ENCODE measurements at regions not wholly inside any gene's neighbourhood (a gene's known extent, or its start where the extent isn't known, plus 50 kb on each side); places are given as distances from the start of the nearest gene placed in this dataset.
"Not testable (repeated sequence)": the region's sequence is repeated elsewhere in the genome, so short reads cannot be mapped to it uniquely, and the experiment has no call there.

GRCh38 chr6:76771059-76771634, 692.1 kb downstream of the HTR1B start:
- no peak for DNase-seq

DNA sequence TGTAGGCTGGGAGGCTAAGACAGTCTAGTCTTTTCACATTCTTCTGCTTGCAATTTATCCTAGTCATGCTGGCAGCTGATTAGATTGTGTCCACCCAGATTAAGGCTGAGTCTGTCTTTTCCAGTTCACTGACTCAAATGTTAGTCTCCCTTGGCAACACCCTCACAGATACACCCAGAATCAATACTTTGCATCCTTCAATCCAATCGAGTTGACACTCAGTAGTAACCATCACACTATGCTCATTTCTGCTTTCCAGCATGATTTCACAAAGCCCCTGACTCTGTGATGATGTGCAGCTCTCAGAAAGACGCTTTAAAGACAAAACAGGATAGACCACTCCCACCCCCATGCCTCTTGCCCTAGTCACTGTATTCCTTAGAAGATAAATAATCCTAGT, 693.0 kb downstream of the HTR1B start:
- no peak for DNase-seq

DNA sequence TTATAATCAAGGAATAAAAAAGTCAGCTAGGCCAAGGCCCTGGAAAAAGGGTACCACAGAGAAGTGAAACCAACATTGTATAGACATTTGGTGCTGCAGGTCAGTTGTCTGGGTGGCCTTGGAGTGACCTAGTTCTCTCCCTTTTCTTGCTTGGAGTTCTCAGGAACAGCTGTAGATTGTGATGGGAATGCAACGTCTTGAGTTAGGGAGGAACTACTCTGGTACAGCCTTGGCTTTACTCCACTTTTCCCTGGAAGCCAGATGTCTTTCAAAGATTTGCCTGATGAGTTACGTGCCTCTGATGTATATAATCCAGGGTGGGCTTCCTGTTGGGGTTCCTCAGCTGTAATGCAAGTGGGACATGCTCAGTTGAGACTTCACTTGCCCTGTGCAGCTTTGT, 694.7 kb downstream of the HTR1B start:
- DNase-seq: no peak

DNA sequence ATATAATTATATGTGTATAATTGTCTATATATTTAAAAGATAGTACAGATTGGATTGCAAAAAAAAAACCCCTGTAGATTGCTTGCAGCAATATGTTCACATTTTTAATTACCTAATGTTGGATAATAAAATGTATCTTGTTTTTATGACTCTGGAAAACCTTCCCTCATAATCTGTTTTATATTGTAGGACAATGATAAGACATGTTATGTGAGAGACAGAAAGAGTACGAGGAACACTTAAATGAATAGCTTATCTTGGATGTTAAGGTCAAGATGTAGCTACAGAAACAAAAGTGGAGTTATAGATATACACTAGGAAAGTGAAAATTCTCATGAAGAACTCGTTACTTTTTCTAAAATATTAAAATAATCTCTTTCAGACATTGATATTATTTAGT, 691.6 kb upstream of the IMPG1 start:
- DNase-seq: no peak

GRCh38 chr6:76752841-76753240, 680.4 kb upstream of the IMPG1 start:
- no peak for DNase-seq

GRCh38 chr6:76745388-76745787, 672.9 kb upstream of the IMPG1 start:
- DNase-seq: not testable (repeated sequence)

- not testable (repeated sequence) for DNase-seq
These were observed 671.8 kb upstream of the IMPG1 start for GRCh38 chr6:76744151-76744720.

GRCh38 chr6:76742919-76743318, 670.5 kb upstream of the IMPG1 start:
- no peak for DNase-seq

DNA sequence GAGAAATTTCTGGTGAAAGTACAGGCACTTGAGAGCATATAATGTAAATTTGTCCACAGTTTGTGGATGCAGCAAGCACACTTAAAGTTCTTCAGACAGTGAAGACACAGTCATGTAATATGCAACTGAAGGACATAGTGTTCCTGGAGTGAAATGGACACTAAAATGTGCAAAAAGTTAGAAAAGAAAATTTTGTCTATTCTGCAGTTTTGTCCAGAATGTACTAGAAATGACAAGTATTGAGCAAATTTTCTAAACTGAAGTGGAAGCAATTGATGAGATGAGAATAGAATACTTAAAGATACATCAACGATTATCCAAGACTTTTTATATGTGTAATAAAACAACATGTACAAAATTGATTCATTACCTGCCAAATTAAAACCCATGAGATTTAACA, 647.0 kb upstream of the IMPG1 start:
- DNase-seq: no peak

GRCh38 chr6:76708641-76709331, 636.3 kb upstream of the IMPG1 start:
- no peak for DNase-seq

DNA sequence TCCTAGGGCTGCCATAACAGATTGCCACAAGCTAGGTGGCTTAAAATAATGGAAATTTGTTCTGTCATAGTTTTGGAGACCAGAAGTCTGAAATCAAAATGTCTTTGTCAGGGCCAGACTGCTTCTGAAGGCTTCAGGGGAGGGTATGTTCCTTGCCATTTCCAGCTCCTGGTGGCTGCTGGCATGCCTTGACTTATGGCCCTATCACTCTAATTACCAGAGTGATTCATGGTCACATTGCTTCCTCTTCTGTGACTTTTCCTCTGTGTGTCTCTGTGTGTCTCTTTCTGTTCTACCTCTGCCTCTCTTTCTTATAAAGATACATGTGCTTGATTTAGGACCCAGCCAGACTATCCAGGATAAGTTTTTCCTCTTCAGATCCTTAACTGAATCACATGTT, 635.2 kb upstream of the IMPG1 start:
- DNase-seq: no peak

DNA sequence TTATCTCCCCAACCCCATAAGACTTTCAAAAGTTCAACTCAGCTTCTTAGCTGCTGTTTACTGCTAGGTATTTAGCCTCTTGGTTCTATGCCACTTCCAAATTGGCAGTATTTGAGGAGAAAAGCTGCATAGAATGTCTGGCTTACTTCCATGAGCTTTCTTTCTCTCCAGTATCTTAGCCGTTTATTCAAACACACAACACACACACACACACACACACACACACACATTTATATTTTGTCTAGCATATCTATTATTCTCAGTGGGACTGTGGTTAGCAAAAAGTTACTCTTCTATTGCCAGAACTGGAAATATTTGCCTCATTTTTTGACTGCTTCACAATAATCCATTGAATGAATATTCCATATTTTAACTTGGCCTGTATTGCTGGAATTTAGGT, 634.2 kb upstream of the IMPG1 start:
- DNase-seq: no peak

DNA sequence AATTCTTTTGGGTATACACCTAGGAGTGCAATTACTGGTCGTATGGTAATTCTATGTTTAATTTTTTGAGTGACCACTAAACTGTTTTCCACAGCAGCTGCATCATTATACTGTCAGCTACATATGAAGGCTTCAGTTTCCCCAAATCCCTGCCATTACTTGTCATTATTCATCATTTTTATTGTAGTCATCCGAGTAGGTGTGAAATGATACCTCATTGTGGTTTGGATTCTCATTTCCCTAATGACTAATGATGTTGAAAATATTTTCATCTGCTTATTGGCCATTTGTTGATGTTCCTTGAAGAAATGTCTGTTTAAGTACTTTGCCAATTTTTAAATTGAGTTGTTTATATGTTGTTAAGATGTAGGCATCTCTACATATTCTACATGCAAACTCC, 633.6 kb upstream of the IMPG1 start:
- no peak for DNase-seq

- DNase-seq: no peak
These were observed 631.3 kb upstream of the IMPG1 start for GRCh38 chr6:76703786-76704185.

DNA sequence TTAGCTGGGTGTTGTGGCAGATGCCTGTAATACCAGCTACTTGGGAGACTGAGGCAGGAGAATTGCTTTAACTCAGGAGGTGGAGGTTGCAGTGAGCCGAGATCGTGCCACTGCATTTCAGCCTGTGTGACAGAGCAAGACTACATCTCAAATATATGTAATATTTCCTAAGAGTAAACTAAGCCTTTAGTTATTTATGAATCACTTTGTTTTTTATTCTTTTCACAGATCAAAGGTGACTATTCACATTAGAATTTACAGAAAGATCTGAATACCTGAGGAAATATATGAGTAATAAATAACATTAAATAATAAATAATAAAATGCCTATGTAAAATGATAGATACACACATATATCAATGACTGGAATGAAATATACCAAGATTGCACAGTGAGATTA, 630.8 kb upstream of the IMPG1 start:
- DNase-seq: no peak

DNA sequence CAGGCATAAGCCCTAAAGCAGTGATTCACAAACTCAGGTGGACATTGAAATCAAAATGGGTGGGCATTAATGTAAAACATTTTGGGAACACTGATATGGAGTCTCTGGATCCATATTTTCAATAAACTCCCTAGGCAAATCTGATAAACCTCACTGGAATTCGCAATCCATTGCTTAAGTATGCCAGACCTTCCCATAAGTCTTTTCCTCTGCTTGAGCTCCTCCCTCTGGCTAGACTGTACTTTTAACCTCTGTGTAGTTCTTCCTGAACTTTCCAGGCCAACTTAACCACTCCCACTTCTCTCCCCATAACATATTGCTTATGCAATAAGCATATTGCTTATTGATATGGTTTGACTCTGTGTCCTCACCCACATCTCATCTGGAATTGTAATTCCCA, 629.7 kb upstream of the IMPG1 start:
- no peak for DNase-seq

DNA sequence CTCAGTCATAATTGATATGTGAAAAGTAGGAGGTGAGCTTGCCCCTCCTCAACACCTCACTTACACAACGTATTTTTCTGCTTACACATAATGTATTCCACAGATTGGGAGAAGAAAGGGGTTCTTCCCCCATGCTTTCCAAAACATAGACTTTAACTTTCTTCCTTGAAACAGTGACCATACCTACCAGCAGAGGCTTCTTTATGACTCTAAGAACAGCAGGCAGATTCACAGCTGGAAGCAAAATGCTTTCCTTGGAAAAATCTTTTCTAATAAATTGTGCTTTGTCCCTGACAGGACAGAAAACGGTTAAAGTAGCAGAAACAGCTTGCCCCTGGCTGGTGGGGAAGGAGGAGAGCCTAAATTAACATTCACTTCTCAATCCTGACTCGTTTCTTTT, 629.1 kb upstream of the IMPG1 start:
- no peak for DNase-seq

DNA sequence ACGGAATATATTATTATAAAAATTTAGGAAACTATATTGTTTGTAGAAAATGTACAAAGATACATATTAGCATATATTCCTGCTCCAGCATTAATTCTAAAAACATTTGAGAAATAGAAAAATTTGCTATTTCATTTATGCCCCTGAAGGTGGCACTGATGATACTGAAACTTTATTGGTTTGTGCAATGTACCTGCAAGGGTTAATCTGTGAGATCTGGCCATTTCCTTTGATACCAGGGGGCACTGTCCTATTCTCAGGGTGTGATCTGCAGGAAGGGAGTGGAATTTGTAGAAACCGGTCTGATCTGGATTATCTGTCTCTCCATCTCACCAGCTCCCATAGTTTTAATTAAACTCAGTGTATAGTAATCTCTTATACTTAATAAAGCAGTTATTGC, 625.1 kb upstream of the IMPG1 start:
- no peak for DNase-seq

DNA sequence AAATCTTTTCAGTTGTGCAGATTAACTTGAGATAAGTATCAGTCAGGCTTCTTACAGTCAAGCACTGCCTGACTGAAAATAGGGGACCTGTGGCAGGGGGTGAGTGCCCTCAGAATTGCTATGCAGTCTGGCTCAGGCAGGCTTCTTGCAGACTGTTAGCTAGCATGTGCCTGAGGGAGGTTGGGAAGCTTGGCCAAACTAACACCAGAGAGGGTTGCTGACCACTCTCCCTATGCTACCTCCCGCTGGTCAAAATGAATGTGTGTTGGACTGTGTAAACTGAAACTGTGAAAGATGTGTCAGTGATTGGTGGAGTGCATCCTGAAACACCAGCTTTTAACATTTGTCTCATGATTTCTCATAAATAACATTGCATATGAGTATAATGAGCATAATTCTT, 622.3 kb upstream of the IMPG1 start:
- no peak for DNase-seq

DNA sequence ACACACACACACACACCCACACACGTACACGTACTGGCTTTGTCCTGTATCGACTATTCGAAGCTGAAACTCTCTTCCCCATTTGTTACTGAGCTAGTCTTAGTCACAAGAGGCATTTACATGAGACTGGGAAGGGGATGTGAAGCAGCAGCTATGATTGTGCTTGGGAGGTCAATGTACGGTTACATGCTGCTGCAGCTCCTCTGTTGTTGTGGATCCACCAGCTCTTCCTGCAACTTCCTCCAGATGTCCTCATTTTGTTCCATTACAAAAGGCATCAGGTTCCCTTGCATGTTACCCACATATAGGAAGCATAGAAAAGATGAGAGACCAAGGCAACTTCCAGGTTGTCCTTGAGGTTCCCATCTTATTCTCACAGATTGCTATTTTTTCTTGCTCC, 612.4 kb upstream of the IMPG1 start:
- DNase-seq: no peak

- no peak for DNase-seq
These were observed 611.5 kb upstream of the IMPG1 start for GRCh38 chr6:76683985-76684384.

- no peak for DNase-seq
These were observed 610.4 kb upstream of the IMPG1 start for GRCh38 chr6:76682842-76683241.

DNA sequence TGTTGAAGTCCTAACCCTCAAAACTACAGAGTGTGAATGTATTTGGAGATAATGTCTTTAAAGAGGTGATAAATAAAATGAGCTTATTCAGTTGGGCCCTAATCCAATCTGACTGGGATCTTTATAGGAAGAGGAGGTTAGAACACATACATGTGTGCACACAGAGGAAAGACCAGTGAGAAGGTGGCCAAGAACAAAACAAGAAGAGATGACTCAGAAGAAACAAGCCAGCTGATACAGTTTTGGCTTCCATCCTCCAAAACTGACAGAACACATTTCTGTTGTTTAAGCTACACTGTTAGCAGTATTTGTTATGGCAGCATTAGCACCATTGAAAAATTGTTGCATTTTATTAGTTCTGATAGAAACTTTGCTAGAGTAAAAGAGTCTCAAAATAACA, 609.3 kb upstream of the IMPG1 start:
- DNase-seq: no peak

GRCh38 chr6:76677017-76677416, 604.6 kb upstream of the IMPG1 start:
- DNase-seq: no peak

Measured in right kidney (tissue), 1 donor.